Tongue (tissue), 1 donor: ENCODE measurements at regions not wholly inside any gene's neighbourhood (a gene's known extent, or its start where the extent isn't known, plus 50 kb on each side); places are given as distances from the start of the nearest gene placed in this dataset.

Experiments used
- DNase-seq: peaks from one replicate; pipeline ENCODE4 v3.0.0-alpha.2; 2015

DNA sequence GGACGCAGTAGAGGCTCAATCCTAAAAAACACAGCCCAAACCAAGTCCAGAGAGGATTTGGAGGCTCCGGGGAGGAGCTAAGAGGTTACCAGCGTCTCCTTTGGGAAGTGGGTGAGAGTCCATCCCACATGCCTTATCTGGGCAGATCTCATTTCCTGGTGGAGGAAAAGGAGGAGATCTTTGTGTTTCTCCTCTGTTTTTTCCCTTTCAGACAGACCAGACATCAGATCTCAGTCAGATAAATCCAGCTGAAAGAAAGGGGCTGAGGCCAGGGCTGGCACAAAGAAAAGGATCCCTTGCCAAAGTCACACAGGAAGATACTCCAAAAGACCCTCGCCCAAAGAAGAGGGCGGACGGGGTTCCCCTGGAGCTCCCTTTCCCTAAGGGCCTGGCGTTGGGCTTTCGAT, 58.3 kb upstream of the COMTD1 start:
- no peak for DNase-seq

DNA sequence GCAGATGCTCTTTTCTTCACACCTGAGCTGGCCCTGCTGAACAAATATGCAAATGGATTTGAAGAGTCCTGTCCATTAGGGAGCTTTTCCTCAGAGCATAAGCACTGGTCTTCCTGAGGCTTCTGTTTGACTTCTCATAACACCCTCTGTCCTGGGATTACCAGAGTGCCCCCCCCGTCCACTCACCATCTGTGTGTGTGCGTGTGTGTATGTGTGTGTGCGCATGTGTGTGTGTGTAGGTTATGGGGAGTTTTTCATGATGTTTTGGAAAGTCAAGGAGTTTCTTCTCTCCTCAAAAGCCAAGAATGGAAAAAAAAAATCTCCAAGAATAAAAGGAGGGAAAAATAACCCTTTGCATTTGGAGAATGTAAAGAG, 57.7 kb upstream of the COMTD1 start:
- DNase-seq, result peak; percentile 29

DNA sequence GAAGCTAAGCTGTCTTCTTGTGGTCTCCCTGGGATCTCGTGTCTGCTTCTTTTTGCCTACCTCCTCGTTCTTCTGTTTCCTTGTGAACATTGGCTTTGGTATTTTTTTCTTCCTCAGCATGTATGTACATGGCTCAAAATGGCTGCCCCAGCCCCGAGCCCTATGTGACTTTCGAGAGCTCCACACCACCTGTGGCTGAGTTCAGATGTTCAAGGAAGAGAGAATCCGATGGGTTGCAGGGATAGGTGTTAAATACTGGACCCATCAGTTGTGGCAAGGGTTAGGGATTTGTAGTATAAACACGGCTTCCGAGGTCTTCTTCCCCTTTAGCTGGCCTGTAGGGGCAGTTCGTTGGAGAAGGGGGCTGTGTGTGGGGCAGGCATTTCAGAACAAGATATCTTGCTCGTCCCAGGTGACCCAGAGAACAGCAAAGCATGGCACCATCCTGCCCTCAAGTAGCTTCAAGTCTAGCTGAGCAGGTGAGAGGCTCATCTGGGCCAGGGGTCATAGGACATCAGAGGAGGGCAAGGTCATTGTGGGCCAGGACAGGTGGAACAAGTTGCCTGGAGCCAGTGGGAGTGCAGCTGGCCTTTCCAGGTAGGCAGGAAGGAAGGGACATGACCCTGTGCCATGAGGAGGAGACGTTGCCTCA, 57.2 kb upstream of the COMTD1 start:
- DNase-seq, result no peak

- DNase-seq, result no peak
These were observed 56.0 kb upstream of the COMTD1 start for GRCh38 chr10:75291805-75292204.

DNA sequence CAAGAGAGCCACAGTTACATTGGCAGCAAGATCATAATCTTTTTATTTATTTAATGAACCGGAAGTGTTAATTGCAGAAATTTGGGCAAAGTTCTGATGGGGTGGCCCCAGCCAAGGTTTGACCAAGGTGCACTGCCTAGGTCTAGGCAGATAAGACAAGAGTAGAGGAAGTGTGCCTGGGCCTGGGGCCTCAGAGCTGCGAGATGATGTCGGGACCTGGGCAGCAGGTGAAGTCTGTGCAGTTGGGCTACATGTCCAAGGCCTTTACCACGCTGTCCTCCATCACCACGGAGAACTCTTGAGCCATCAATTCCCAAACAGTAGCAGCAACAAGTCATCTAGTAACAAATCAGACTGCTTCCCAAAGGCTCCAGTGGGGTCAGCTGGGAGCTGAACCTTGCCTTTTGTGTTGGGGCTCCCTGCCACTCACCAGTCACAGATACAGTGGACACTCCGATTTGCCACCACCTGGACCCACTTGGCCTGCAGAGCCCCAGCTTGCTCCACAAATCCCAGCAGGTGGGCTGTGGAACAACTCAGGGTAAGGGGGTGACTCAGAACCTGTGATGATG, 52.5 kb upstream of the COMTD1 start:
- no peak for DNase-seq

DNA sequence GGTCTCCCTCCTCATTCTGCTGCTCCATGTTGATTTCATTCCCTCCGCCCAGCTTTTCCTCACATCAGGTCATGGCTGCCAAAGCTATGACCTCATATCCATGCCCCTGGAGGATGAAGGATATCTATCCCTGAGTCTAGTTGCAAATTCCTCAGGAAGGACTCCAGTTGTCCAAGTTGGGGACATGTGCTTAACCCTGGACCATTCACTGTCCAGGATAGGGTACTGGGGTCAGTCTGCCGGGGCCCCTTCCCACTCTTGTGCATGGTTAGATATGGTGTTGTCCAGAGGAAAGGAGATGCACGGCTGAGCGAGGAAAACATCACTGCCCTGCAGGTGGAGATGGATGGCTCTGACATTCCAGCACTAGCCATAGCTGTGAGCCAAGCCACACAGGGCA, 51.9 kb upstream of the COMTD1 start:
- no peak for DNase-seq

DNA sequence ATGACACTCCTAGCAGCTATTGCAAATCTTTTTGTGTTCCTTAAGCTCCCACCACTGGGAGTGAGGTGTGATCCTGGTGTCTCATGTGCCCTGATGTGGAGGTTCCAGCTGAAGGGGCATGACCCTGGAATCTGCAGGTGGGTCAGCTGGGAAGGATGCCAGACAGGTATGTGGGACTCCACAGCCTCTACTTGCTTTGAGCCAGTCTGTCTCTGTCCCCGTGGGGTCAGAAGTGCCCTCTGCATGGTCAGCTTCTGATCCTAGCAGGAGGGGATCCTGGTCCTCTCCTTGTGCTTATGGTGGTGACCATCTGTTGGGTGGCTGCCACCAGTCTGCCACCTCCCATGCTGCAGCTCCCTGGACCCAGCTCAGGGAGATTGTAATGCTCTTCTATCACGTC, 51.1 kb upstream of the COMTD1 start:
- DNase-seq, result no peak
